ENCODE measurements at regions not wholly inside any gene's neighbourhood (a gene's known extent, or its start where the extent isn't known, plus 50 kb on each side); places are given as distances from the start of the nearest gene placed in this dataset.
"Not testable (repeated sequence)": the region's sequence is repeated elsewhere in the genome, so short reads cannot be mapped to it uniquely, and the experiment has no call there.

- H2BK20ac ChIP-seq (ENCODE audit: low read depth, low read length, poor library complexity, severe bottlenecking); H3K9me3 ChIP-seq (ENCODE audit: control insufficient read depth, low read depth, low read length); H2BK12ac ChIP-seq (ENCODE audit: insufficient read length, low read depth, low read length); H2AK5ac ChIP-seq (ENCODE audit: insufficient read length, low read length); H3K56ac ChIP-seq (ENCODE audit: insufficient read length, low read depth, low read length); H3K27me3 ChIP-seq (ENCODE audit: insufficient read depth, low read length); H3K79me1 ChIP-seq (ENCODE audit: insufficient read depth, low read depth, low read length, poor library complexity, severe bottlenecking); H3K4me3 Mint-ChIP-seq; H3K18ac ChIP-seq (ENCODE audit: insufficient read length, low read depth, low read length); H3K9me3 Mint-ChIP-seq; H3K9ac ChIP-seq (ENCODE audit: extremely low read depth, insufficient read length, low read length); DNase-seq; H4K20me1 ChIP-seq (ENCODE audit: control insufficient read depth, insufficient read depth, insufficient read length); H3K27me3 Mint-ChIP-seq (ENCODE audit: low read depth); H2BK5ac ChIP-seq (ENCODE audit: insufficient read length, low read length); H3K4me2 ChIP-seq (ENCODE audit: insufficient read depth, insufficient read length, low read length); H2BK15ac ChIP-seq (ENCODE audit: low read depth, low read length); H3K4me1 ChIP-seq (ENCODE audit: insufficient read depth, low read length); H3K14ac ChIP-seq (ENCODE audit: insufficient read depth, low read length); H3K4ac ChIP-seq (ENCODE audit: low read depth, low read length); H2AFZ ChIP-seq (ENCODE audit: low read length); H4K5ac ChIP-seq (ENCODE audit: insufficient read length, low read depth, low read length); H4K8ac ChIP-seq (replicated peaks; ENCODE audit: insufficient read length, low read depth, low read length); H3K23me2 ChIP-seq (ENCODE audit: insufficient read length, low read depth, low read length, poor library complexity, severe bottlenecking); H3K4me1 Mint-ChIP-seq; H3K27ac Mint-ChIP-seq; H3T11ph ChIP-seq (ENCODE audit: low read length); H3K79me2 ChIP-seq (ENCODE audit: insufficient read depth, low read length); H4K91ac ChIP-seq (ENCODE audit: insufficient read length, low read depth, low read length); H3K36me3 Mint-ChIP-seq (ENCODE audit: insufficient read depth in 1 of 3, low read depth in 3 of 3); H3K23ac ChIP-seq (ENCODE audit: insufficient read length, low read depth, low read length); H3K27ac ChIP-seq (ENCODE audit: insufficient read length, low read depth, low read length); H2BK120ac ChIP-seq (ENCODE audit: low read depth, low read length, poor library complexity, severe bottlenecking): not testable (repeated sequence)
- WGBS (ENCODE audit: extremely low coverage, insufficient read length, low lambda C conversion rate) = no CpG with 5 or more reads among the region's 1 CpG
Observed at GRCh38 chr5:99418640-99419039, 489.8 kb upstream of the CHD1 start.

DNA sequence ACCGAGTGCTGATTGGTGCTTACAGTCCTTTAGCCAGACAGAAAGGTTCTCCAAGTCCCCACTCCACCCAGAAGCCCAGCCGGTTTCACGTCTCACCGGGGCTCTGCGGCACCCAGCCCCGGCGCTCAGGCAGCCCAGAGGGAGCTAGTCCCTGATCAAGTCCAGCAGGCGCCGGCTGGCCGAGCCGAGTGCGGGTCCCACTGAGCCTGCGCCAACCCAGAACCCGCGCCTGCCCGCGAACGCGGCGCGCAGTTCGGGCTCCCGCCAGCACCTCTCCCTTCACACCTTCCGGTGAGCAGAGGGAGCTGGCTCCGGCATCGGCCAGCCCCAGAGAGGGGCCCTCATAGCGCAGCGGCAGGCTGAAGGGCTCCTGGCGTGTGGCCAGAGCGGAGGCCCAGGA, 481.6 kb upstream of the CHD1 start:
- H4K8ac ChIP-seq (replicated peaks; ENCODE audit: insufficient read length, low read depth, low read length); H3K27ac ChIP-seq (ENCODE audit: insufficient read length, low read depth, low read length); H3K14ac ChIP-seq (ENCODE audit: insufficient read depth, low read length); H2BK120ac ChIP-seq (ENCODE audit: low read depth, low read length, poor library complexity, severe bottlenecking); H3K18ac ChIP-seq (ENCODE audit: insufficient read length, low read depth, low read length); H2BK20ac ChIP-seq (ENCODE audit: low read depth, low read length, poor library complexity, severe bottlenecking); H4K20me1 ChIP-seq (ENCODE audit: control insufficient read depth, insufficient read depth, insufficient read length); H3K9ac ChIP-seq (ENCODE audit: extremely low read depth, insufficient read length, low read length); H3K79me1 ChIP-seq (ENCODE audit: insufficient read depth, low read depth, low read length, poor library complexity, severe bottlenecking); H3K4me1 Mint-ChIP-seq; H2AFZ ChIP-seq (ENCODE audit: low read length); H3K4me1 ChIP-seq (ENCODE audit: insufficient read depth, low read length); H2BK5ac ChIP-seq (ENCODE audit: insufficient read length, low read length); H3K9me3 Mint-ChIP-seq; H3K4ac ChIP-seq (ENCODE audit: low read depth, low read length); H4K91ac ChIP-seq (ENCODE audit: insufficient read length, low read depth, low read length); H3K9me3 ChIP-seq (ENCODE audit: control insufficient read depth, low read depth, low read length); H3K4me3 Mint-ChIP-seq; H3K23ac ChIP-seq (ENCODE audit: insufficient read length, low read depth, low read length); H3K23me2 ChIP-seq (ENCODE audit: insufficient read length, low read depth, low read length, poor library complexity, severe bottlenecking); H2AK5ac ChIP-seq (ENCODE audit: insufficient read length, low read length); H3T11ph ChIP-seq (ENCODE audit: low read length); H3K27me3 ChIP-seq (ENCODE audit: insufficient read depth, low read length); H3K79me2 ChIP-seq (ENCODE audit: insufficient read depth, low read length); H2BK15ac ChIP-seq (ENCODE audit: low read depth, low read length); H3K36me3 Mint-ChIP-seq (ENCODE audit: insufficient read depth in 1 of 3, low read depth in 3 of 3); H3K27ac Mint-ChIP-seq; H2BK12ac ChIP-seq (ENCODE audit: insufficient read length, low read depth, low read length); H3K56ac ChIP-seq (ENCODE audit: insufficient read length, low read depth, low read length); H4K5ac ChIP-seq (ENCODE audit: insufficient read length, low read depth, low read length); H3K27me3 Mint-ChIP-seq (ENCODE audit: low read depth); H3K4me2 ChIP-seq (ENCODE audit: insufficient read depth, insufficient read length, low read length): not testable (repeated sequence)
- no CpG with 5 or more reads among the region's 30 CpGs for WGBS (ENCODE audit: extremely low coverage, insufficient read length, low lambda C conversion rate)
- DNase-seq = peak; percentile 24
